Neutrophil (primary cell): ENCODE measurements at regions not wholly inside any gene's neighbourhood (a gene's known extent, or its start where the extent isn't known, plus 50 kb on each side); places are given as distances from the start of the nearest gene placed in this dataset.

Source experiments
- H3K27ac ChIP-seq: fragments of 200-600 bp; sonication (generic); 2 replicates; pipeline ENCODE4 v1.5.1; 2016; ENCODE audit warnings: mild to moderate bottlenecking, moderate library complexity
- H3K27me3 ChIP-seq: fragments of 200-600 bp; sonication (generic); 2 replicates; pipeline ENCODE4 v1.6.0; 2016; ENCODE audit warnings: mild to moderate bottlenecking
- H3K36me3 ChIP-seq: fragments of 200-600 bp; sonication (generic); 2 replicates; pipeline ENCODE4 v1.5.1; 2017
- H3K4me1 ChIP-seq, 2 experiments: fragments of 200-600 bp in 1 of 2; sonication (generic) in 1 of 2; 1 replicate in 1 of 2; 2 replicates in 1 of 2; pipeline versions ENCODE4 v1.5.1 to v1.6.1; 2013 to 2016; ENCODE audit warnings: low read depth in 1 of 2, low read length in 1 of 2, mild to moderate bottlenecking in 1 of 2, moderate library complexity in 1 of 2; ENCODE audit not compliant: control insufficient read depth in 1 of 2, insufficient read depth in 1 of 2
- H3K4me3 ChIP-seq, 2 experiments: fragments of 200-600 bp in 1 of 2; sonication (generic) in 1 of 2; 1 replicate in 1 of 2; 2 replicates in 1 of 2; pipeline ENCODE4 v1.5.1; 2013 to 2016; ENCODE audit warnings: low read depth in 1 of 2, low read length in 1 of 2, mild to moderate bottlenecking in 1 of 2, moderate library complexity in 1 of 2
- H3K9me3 ChIP-seq: fragments of 200-600 bp; sonication (generic); 2 replicates; pipeline ENCODE4 v1.5.1; 2016
- TF ChIP-seq, protein P1 (sequence below): fragments of 200-600 bp; sonication (generic); IDR thresholded peaks from 2 replicates; pipeline ENCODE4 v1.5.1; 2016; ENCODE audit warnings: antibody characterized with exemption

DNA sequence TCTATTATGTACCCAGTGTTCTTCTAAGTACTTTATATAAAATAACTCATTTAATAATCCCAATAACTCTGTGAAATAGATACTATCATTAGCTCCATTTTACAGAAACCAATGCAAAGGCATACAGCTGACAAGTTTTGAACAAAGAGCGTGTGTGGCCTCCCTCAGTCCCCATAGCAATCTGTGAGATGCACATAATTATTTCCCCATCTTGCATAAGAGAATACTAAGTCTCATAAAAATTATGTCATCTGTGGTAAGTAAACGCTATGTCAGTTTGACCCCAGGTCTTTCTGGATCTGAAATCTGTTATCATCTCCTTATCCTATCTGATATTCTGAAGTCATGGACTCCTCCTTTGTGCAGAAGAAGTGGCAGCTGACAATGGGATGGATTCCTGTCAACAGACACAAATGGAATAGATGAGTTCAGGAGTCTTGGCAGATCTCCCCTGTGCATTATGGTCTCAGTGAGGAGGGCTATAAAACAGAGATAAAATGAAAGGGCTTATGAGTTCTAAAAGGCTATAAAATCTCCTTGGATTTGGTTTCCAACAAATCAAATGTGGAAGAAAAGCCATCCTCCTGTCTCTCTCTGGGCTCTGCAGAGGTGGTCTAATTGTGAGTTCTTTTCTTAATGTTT is 162.5 kb upstream of the TLE4 start:
- no peaks in the 10 kb centered on the region for H3K9me3 ChIP-seq
- H3K4me3 ChIP-seq = no peak overlapping the region
- TF ChIP-seq, protein P1, sequence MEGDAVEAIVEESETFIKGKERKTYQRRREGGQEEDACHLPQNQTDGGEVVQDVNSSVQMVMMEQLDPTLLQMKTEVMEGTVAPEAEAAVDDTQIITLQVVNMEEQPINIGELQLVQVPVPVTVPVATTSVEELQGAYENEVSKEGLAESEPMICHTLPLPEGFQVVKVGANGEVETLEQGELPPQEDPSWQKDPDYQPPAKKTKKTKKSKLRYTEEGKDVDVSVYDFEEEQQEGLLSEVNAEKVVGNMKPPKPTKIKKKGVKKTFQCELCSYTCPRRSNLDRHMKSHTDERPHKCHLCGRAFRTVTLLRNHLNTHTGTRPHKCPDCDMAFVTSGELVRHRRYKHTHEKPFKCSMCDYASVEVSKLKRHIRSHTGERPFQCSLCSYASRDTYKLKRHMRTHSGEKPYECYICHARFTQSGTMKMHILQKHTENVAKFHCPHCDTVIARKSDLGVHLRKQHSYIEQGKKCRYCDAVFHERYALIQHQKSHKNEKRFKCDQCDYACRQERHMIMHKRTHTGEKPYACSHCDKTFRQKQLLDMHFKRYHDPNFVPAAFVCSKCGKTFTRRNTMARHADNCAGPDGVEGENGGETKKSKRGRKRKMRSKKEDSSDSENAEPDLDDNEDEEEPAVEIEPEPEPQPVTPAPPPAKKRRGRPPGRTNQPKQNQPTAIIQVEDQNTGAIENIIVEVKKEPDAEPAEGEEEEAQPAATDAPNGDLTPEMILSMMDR = no peak
- no peak overlapping the region for H3K27ac ChIP-seq
- no peaks in the 10 kb centered on the region for H3K36me3 ChIP-seq
- H3K27me3 ChIP-seq = no peaks in the 10 kb centered on the region
- no peaks in the 10 kb centered on the region for H3K4me1 ChIP-seq

DNA sequence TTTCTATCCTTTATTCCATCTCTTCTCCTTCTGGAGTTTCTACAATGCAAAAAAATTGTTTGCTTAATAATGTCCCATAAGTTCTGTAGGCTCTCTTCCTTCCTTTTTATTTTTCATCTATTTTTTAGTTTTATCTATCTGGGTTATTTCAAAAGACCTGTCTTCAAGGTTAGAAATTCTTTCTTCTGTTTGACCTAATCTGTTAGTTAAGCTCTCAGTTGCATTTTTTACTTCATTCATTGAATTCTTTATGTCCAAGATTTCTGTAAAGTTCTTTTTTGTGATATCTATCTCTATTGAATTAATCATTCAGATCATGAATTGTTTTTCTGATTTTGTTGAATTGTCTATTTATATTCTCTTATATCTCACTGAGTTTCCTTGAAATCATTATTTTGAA is 145.9 kb upstream of the TLE4 start:
- Histone ChIP-seq H3K36me3 (no peaks in the 10 kb centered on the region), H3K4me3 (no peak overlapping the region), H3K27ac (no peak overlapping the region), H3K27me3 (no peaks in the 10 kb centered on the region), H3K9me3 (no peaks in the 10 kb centered on the region), H3K4me1 (no peaks in the 10 kb centered on the region)
- TF ChIP-seq, protein P1 = no peak

DNA sequence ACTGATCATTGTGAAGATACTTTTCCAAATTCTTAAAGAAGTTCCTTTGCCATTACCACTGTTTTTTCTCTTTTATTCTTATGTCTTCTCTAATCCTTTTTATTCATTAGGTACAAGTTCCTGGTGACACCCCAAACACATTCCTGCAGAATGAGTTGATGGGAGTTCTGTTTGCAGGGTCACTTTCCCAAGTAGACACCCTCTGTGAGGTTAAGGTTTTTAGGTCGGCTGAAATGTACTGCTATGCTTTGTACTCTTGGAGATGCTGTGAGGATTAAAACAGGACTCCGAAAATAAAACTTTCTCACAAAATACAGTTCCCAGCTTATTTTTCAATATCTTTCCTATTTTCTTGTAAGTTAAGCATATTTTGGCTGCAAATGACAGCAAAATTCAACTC is 143.3 kb upstream of the TLE4 start:
- H3K4me1 ChIP-seq = no peaks in the 10 kb centered on the region
- no peaks in the 10 kb centered on the region for H3K36me3 ChIP-seq
- H3K4me3 ChIP-seq = no peak overlapping the region
- no peaks in the 10 kb centered on the region for H3K9me3 ChIP-seq
- no peaks in the 10 kb centered on the region for H3K27me3 ChIP-seq
- TF ChIP-seq, protein P1 = no peak
- no peak overlapping the region for H3K27ac ChIP-seq

DNA sequence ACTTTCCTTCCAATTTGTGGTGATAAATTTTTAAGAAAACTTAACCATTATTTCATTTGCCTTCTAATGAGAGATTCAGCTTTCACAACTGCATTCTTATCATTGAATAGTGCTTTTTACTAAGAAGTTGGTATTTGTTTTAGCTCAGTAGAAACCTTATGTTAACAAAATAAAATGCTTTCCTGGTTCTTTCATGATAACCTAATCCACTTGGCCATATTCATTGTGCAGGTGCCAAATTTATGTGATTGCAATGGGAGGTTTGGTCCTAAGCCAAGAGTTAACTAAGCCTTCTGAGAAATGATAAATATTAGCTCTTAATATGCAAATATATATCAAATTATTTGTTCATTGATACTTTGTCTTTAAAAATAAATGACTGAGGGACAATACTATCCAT is 141.1 kb upstream of the TLE4 start:
- no peaks in the 10 kb centered on the region for H3K27me3 ChIP-seq
- H3K4me3 ChIP-seq = no peak overlapping the region
- no peak overlapping the region for H3K27ac ChIP-seq
- TF ChIP-seq, protein P1 = no peak
- H3K9me3 ChIP-seq = no peaks in the 10 kb centered on the region
- H3K36me3 ChIP-seq = no peaks in the 10 kb centered on the region
- H3K4me1 ChIP-seq = no peaks in the 10 kb centered on the region

DNA sequence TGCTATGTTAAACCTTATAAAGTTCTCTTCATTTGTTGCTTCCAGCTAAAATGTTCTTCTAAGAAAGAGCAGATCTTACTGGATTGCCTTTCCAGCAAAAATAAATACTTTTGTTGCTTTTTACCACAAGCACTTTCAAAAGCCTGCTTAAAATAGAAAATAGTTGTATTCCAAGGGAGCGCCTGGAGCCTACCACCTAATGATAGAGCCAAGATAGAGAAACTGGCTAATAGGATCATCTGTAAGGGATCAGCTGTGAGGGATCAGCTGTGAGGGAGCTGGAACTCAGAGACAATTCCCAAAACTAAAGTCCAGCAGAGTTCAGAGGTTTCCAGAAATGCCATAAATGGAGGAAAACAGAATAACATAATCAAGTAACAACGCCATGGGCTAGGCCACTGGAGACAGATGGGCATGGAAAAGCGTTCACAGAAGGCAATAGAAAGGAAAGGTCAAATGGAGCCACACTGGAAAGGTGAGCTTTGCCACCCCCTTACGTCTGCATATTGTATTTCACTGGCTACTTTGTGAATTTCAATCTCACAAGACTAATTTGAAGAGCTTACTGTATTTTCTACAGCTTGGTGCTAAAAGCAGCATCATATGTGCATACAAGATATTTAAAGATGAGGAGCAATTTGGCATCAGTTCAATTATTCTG is 140.6 kb upstream of the TLE4 start:
- Histone ChIP-seq H3K27ac (no peak overlapping the region), H3K4me1 (no peaks in the 10 kb centered on the region), H3K9me3 (no peaks in the 10 kb centered on the region), H3K36me3 (no peaks in the 10 kb centered on the region), H3K4me3 (no peak overlapping the region), H3K27me3 (no peaks in the 10 kb centered on the region)
- TF ChIP-seq, protein P1 = no peak
